AG09309 (cell line): ENCODE measurements at regions not wholly inside any gene's neighbourhood (a gene's known extent, or its start where the extent isn't known, plus 50 kb on each side); places are given as distances from the start of the nearest gene placed in this dataset.

Source experiments
- DNase-seq: peaks from one replicate; pipeline ENCODE4 v3.0.0-alpha.2; 2010; ENCODE audit warnings: low read depth
- H3K4me3 ChIP-seq: 2 replicates; pipeline ENCODE4 v1.5.1; 2011; ENCODE audit warnings: mild to moderate bottlenecking, low read depth, low read length, moderate library complexity; ENCODE audit not compliant: control insufficient read depth
- TF ChIP-seq, protein P1 (sequence below): IDR thresholded peaks from 2 replicates; pipeline ENCODE4 v1.5.1; 2011; ENCODE audit warnings: mild to moderate bottlenecking, low read depth, low read length, inconsistent platforms; ENCODE audit not compliant: insufficient read depth, control insufficient read depth; ENCODE audit errors: missing control alignments

DNA sequence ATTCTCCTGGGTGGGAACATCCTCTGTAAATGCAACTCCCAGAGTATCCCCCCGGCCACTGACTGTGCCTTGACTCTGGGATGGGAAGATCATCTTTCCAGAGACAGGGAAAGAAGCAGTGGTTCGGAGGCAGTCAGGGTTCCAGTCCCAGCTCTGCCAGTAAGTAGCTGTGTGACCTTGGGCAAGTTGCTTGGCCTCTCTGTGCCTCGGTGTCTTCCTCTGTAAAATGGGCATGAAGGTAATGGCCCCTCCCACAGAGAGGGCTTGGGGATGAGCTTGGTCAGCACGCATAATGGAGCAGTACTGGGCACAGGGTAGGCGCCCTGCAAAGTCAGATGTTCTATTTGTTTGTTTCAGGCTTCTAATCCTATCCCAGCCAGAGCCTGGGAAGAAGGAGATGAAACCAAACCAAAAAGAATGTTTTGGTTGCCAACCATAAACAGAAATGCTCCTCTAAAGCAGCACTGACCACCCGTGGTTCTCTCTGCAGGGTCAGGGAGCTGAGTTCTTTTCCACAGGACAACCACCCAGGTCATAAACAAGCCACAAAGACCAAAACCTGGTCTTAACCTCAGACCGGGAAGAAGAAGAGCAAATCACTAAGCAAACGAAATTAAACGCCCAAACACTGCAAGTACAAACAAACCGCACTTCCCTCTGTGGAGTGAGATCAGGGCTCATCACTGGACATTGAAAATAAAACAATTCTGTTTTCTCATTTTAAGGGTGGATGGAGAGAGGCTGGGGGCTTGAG lies 381.0 kb upstream of the SULF2 start:
- DNase-seq, result no peak
- no peak overlapping the region for H3K4me3 ChIP-seq
- TF ChIP-seq, protein P1, sequence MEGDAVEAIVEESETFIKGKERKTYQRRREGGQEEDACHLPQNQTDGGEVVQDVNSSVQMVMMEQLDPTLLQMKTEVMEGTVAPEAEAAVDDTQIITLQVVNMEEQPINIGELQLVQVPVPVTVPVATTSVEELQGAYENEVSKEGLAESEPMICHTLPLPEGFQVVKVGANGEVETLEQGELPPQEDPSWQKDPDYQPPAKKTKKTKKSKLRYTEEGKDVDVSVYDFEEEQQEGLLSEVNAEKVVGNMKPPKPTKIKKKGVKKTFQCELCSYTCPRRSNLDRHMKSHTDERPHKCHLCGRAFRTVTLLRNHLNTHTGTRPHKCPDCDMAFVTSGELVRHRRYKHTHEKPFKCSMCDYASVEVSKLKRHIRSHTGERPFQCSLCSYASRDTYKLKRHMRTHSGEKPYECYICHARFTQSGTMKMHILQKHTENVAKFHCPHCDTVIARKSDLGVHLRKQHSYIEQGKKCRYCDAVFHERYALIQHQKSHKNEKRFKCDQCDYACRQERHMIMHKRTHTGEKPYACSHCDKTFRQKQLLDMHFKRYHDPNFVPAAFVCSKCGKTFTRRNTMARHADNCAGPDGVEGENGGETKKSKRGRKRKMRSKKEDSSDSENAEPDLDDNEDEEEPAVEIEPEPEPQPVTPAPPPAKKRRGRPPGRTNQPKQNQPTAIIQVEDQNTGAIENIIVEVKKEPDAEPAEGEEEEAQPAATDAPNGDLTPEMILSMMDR, result no peak

DNA sequence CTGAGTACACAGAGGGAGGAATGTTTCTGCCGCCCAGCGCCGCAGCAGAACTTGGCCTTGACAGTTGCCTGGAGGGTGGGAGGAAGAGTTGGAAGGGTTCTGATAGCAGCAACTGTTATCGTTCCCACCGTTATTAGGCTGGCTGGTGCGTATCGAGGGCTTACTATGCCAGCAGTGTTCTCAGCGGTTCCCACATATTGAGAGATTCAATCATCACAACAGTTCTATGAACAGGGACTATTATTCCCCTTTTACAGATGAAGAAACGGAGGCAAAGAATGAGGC lies 380.1 kb upstream of the SULF2 start:
- DNase-seq, result no peak
- TF ChIP-seq, protein P1, result no peak
- H3K4me3 ChIP-seq, result no peak overlapping the region

DNA sequence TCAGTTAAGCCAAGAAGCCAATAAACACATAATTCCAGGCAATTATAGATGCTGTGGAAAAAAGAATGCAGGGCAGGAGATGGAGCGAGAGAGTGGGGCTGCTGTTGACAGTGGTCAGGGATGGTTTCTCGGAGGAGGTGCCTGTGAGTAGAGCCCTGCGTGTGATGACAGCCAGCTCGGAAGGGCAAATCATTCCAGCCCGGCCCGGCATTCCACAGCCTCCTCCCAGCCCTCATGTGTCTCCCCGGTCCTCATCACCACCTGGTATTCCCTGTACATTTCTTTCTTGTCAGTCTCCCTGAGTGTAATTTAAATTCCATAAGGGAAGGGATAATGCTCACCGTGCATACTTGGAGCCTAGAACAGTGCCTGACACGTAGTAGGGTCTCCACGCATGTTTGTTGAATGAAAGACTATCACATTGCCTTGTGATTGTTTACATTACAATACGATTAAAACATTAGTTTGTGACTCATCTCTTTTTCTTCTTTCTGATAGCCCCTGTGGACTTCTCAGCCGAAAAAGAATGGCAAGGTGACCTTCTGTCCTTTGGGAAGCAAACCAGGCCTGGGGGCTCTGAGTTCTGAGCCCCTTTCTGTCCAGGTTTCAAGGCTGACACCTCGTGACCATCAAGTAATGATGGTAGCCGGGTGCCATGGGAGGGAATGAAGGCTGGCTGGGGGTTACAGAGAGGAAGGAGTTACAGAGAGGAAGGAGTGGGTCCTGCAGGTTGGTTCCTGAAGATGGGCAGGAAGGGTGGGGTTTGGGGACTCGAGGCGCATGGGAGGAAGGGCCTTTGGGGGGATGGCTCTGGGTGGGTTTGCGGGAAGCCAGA lies 379.5 kb upstream of the SULF2 start:
- H3K4me3 ChIP-seq, result no peak overlapping the region
- DNase-seq, result no peak
- TF ChIP-seq, protein P1, result no peak

DNA sequence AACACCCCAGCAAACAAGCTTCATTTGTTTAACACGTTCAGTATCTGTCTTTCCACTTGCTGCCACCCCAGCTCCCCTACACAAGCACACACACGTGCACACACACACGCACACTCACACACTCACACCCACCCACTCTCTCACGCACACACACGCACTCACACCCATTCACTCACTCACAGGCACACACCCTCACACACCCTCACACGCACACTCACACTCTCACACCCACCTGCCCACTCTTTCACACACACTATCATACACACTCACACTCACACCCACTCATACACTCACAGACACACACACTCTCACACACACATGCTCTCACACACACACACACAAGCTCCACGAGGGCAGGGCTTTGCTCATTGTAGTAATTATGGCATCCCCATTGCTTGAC lies 378.8 kb upstream of the SULF2 start:
- no peak for DNase-seq
- TF ChIP-seq, protein P1, result no peak
- H3K4me3 ChIP-seq, result no peak overlapping the region

DNA sequence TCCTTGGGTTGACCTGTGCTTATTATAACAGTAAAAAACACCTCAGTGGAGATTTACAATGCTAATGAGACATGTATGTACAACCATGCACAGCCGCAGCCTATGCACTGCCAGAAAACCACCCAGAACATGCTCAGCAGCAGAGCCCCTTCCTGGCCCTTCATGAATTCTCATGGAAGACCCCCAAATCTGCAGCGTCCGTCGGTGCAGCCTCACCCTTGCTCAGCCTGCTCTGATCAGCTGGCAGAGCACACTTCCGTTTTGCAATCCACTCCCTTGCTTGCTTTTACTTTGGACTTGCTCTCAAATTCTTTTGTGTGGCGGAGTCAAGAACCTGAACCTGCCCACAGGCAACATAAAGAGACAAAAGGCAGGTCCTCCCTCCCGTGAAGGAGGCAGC lies 378.2 kb upstream of the SULF2 start:
- TF ChIP-seq, protein P1, result no peak
- no peak overlapping the region for H3K4me3 ChIP-seq
- no peak for DNase-seq

DNA sequence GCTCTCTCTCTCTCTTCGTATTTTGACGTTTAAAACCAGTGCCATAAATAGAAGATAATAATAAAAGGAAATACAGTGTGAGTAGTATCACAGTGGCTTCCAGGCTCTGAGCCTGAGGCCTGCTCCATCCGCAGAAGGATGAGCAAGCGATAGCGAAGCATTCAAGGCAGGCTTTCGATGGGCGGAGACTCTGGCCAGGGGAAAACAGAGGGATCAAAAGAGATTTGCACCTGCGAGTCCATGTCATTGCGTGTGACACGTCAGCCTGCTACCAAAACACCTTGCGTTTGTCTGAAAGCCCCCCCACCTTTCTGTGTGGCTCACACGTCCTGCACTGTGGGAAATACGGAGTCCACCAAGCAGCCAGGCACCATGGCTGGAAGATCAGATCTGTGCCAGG lies 377.3 kb upstream of the SULF2 start:
- TF ChIP-seq, protein P1, result no peak
- H3K4me3 ChIP-seq, result no peak overlapping the region
- no peak for DNase-seq
